ENCODE measurements at regions not wholly inside any gene's neighbourhood (a gene's known extent, or its start where the extent isn't known, plus 50 kb on each side); places are given as distances from the start of the nearest gene placed in this dataset.

GRCh38 chr13:105144936-105145335, 1390.5 kb downstream of the EFNB2 start:
- 92 to 96% methylated on average over 3 of the region's 3 CpGs for WGBS, 2 donors
- intact Hi-C loops (cut with DNase I) = no loop called here
- no peaks in the 10 kb centered on the region for H3K4me1 ChIP-seq
- no peak overlapping the region for H3K27ac ChIP-seq
- TF ChIP-seq EP300 (IDR thresholded peaks at IDR 0.05) = no peak
- no peak for TF ChIP-seq CTCF (IDR thresholded peaks at IDR 0.05)
- TF ChIP-seq POLR2A (IDR thresholded peaks at IDR 0.05) = no peak
- TF ChIP-seq POLR2AphosphoS5 (IDR thresholded peaks at IDR 0.05) = no peak
- no peak overlapping the region for H3K4me3 ChIP-seq
- no peaks in the 10 kb centered on the region for H3K36me3 ChIP-seq
- H3K9me3 ChIP-seq = no peaks in the 10 kb centered on the region
- no peaks in the 10 kb centered on the region for H3K27me3 ChIP-seq
- DNase-seq = no peak

GRCh38 chr13:105144020-105144419, 1391.4 kb downstream of the EFNB2 start:
- intact Hi-C loops (cut with DNase I) = no loop called here
- Histone ChIP-seq H3K27ac (no peak overlapping the region), H3K4me1 (no peaks in the 10 kb centered on the region), H3K36me3 (no peaks in the 10 kb centered on the region), H3K4me3 (no peak overlapping the region), H3K27me3 (no peaks in the 10 kb centered on the region), H3K9me3 (no peaks in the 10 kb centered on the region)
- WGBS, 2 donors = 77 to 96% methylated on average over 3 of the region's 3 CpGs
- no peak for TF ChIP-seq POLR2AphosphoS5 (IDR thresholded peaks at IDR 0.05)
- TF ChIP-seq EP300 (IDR thresholded peaks at IDR 0.05) = no peak
- no peak for TF ChIP-seq CTCF (IDR thresholded peaks at IDR 0.05)
- TF ChIP-seq POLR2A (IDR thresholded peaks at IDR 0.05) = no peak
- DNase-seq = no peak

GRCh38 chr13:105142556-105142955, 1392.9 kb downstream of the EFNB2 start:
- Histone ChIP-seq H3K4me3 (no peak overlapping the region), H3K36me3 (no peaks in the 10 kb centered on the region)
- no peak for DNase-seq

GRCh38 chr13:105139380-105140285, 1395.8 kb downstream of the EFNB2 start:
- Histone ChIP-seq H3K27ac (no peak overlapping the region), H3K4me1 (no peaks in the 10 kb centered on the region), H3K27me3 (no peaks in the 10 kb centered on the region), H3K9me3 (no peaks in the 10 kb centered on the region), H3K36me3 (no peaks in the 10 kb centered on the region), H3K4me3 (peak overlapping the region in 3 of 4 donors; percentile 11 to 28 (median 12))
- intact Hi-C loops (cut with DNase I) = no loop called here
- TF ChIP-seq CTCF (IDR thresholded peaks at IDR 0.05) (no peak), EP300 (IDR thresholded peaks at IDR 0.05) (no peak), POLR2AphosphoS5 (IDR thresholded peaks at IDR 0.05) (no peak), POLR2A (IDR thresholded peaks at IDR 0.05) (no peak)
- WGBS, 2 donors = 47 to 57% methylated on average over 20 of the region's 20 CpGs
- peak; percentile 56 for DNase-seq

More at GRCh38 chr13:105142556-105142955, 1392.9 kb downstream of the EFNB2 start:
- no peaks in the 10 kb centered on the region for H3K4me1 ChIP-seq
- WGBS, 2 donors = 39 to 64% methylated on average over 2 of the region's 2 CpGs
- no peak overlapping the region for H3K27ac ChIP-seq
- H3K9me3 ChIP-seq = no peaks in the 10 kb centered on the region
- intact Hi-C loops (cut with DNase I) = no loop called here
- H3K27me3 ChIP-seq = no peaks in the 10 kb centered on the region
- no peak for TF ChIP-seq POLR2AphosphoS5 (IDR thresholded peaks at IDR 0.05)
- TF ChIP-seq CTCF (IDR thresholded peaks at IDR 0.05) = no peak
- no peak for TF ChIP-seq POLR2A (IDR thresholded peaks at IDR 0.05)
- no peak for TF ChIP-seq EP300 (IDR thresholded peaks at IDR 0.05)
